SK-N-SH (cell line): ENCODE measurements at regions not wholly inside any gene's neighbourhood (a gene's known extent, or its start where the extent isn't known, plus 50 kb on each side); places are given as distances from the start of the nearest gene placed in this dataset.

ENCODE experiments used
- CTCF ChIA-PET: fragments of 300-600, 350-600 bp; formaldehyde crosslinking; extraction: SDS; loops from one replicate; lab custom pipeline; 2021; lab: Yijun Ruan, JAX
- POLR2A ChIA-PET: fragments of 350-600 bp; sonication (Branson Sonifier 250); formaldehyde crosslinking; extraction: SDS; loops from one replicate; lab custom pipeline; 2020; ENCODE audit warnings: antibody characterized with exemption, inconsistent platforms; lab: Yijun Ruan, JAX
- DNase-seq: peaks from one replicate; pipeline ENCODE4 v3.0.0; 2012
- H2AFZ ChIP-seq: fragments of 200-600 bp; sonication (generic); 2 replicates; pipeline ENCODE4 v1.8.1; 2016; ENCODE audit warnings: antibody characterized with exemption, mild to moderate bottlenecking, low read depth
- H3F3A ChIP-seq: fragments of 200-600 bp; sonication (generic); replicated peaks from 2 replicates; pipeline ENCODE3; 2016; ENCODE audit warnings: antibody characterized with exemption, mild to moderate bottlenecking; ENCODE audit not compliant: insufficient read depth
- H3K27ac ChIP-seq, 2 experiments: fragments of 200-500 bp in 1 of 2; fragments of 200-600 bp in 1 of 2; sonication (Bioruptor generic) in 1 of 2; sonication (generic), shearing (Covaris generic) in 1 of 2; 2 replicates each; pipeline versions ENCODE4 v1.5.1 to v1.6.1; 2014 to 2016; ENCODE audit warnings: low read depth in 2 of 2, inconsistent platforms in 1 of 2, low read length in 1 of 2, mild to moderate bottlenecking in 1 of 2, mixed read lengths in 1 of 2
- H3K27me3 ChIP-seq: fragments of 200-600 bp; sonication (generic), shearing (Covaris generic); 2 replicates; pipeline ENCODE4 v1.6.1; 2016; ENCODE audit warnings: mixed run types; ENCODE audit not compliant: insufficient read depth
- H3K36me3 ChIP-seq, 2 experiments: fragments of 200-500 bp in 1 of 2; fragments of 200-600 bp in 1 of 2; sonication (Bioruptor generic) in 1 of 2; sonication (generic) in 1 of 2; replicated peaks in 1 of 2; 2 replicates each; pipeline versions ENCODE3 to v1.5.1; 2014 to 2016; ENCODE audit warnings: low read length in 1 of 2, mild to moderate bottlenecking in 1 of 2; ENCODE audit not compliant: insufficient read depth in 2 of 2, control insufficient read depth in 1 of 2
- H3K4me1 ChIP-seq, 2 experiments: fragments of 200-500 bp in 1 of 2; fragments of 200-600 bp in 1 of 2; sonication (Bioruptor generic) in 1 of 2; sonication (generic), shearing (Covaris generic) in 1 of 2; 2 replicates each; pipeline versions ENCODE4 v1.5.1 to v1.6.1; 2014 to 2016; ENCODE audit warnings: low read depth in 1 of 2, low read length in 1 of 2, mixed run types in 1 of 2; ENCODE audit not compliant: insufficient read depth in 2 of 2, control insufficient read depth in 1 of 2
- H3K4me2 ChIP-seq: fragments of 200-600 bp; sonication (generic), shearing (Covaris generic); 2 replicates; pipeline ENCODE4 v1.6.1; 2017; ENCODE audit warnings: mixed run types
- H3K4me3 ChIP-seq, 2 experiments: fragments of 200-500 bp in 1 of 2; fragments of 200-600 bp in 1 of 2; sonication (Bioruptor generic) in 1 of 2; sonication (generic), shearing (Covaris generic) in 1 of 2; 2 replicates each; pipeline versions ENCODE4 v1.5.1 to v1.8.1; 2014 to 2016; ENCODE audit warnings: low read depth in 2 of 2, inconsistent platforms in 1 of 2, low read length in 1 of 2, mild to moderate bottlenecking in 1 of 2, mixed read lengths in 1 of 2, moderate library complexity in 1 of 2
- H3K79me2 ChIP-seq: fragments of 200-600 bp; sonication (generic); 2 replicates; pipeline ENCODE4 v1.8.1; 2017; ENCODE audit warnings: mild to moderate bottlenecking; ENCODE audit not compliant: insufficient read depth
- H3K9ac ChIP-seq: fragments of 200-600 bp; sonication (generic); 2 replicates; pipeline ENCODE4 v1.6.1; 2017; ENCODE audit warnings: mixed run types
- H3K9me2 ChIP-seq: fragments of 200-600 bp; sonication (generic); 2 replicates; pipeline ENCODE4 v1.6.1; 2017; ENCODE audit warnings: mixed run types
- H3K9me3 ChIP-seq: fragments of 200-600 bp; sonication (generic); 2 replicates; pipeline ENCODE4 v1.6.1; 2017; ENCODE audit warnings: mixed run types, mild to moderate bottlenecking, moderate library complexity
- H4K20me1 ChIP-seq: fragments of 200-600 bp; sonication (generic); 2 replicates; pipeline ENCODE4 v1.6.1; 2017; ENCODE audit warnings: mild to moderate bottlenecking, mixed run types; ENCODE audit not compliant: insufficient read depth
- CHD2 ChIP-seq: fragments of 150-350 bp; IDR thresholded peaks from 2 replicates; pipeline ENCODE4 v1.6.1; 2018; ENCODE audit warnings: low read length; ENCODE audit not compliant: partially characterized antibody
- CTCF ChIP-seq: fragments of 200-600 bp; sonication (generic); IDR thresholded peaks from 2 replicates; pipeline ENCODE4 v1.6.1; 2017; ENCODE audit warnings: antibody characterized with exemption, mild to moderate bottlenecking, moderate library complexity
- EZH2phosphoT487 ChIP-seq: fragments of 200-600 bp; sonication (generic); IDR thresholded peaks from 2 replicates; pipeline ENCODE4 v1.6.1; 2017; ENCODE audit warnings: low read depth, mixed run types, mild to moderate bottlenecking, antibody characterized with exemption, moderate library complexity, borderline replicate concordance
- FOSL2 ChIP-seq: IDR thresholded peaks from 2 replicates; pipeline ENCODE4 v1.4.0; 2012; ENCODE audit warnings: low read depth, mild to moderate bottlenecking, moderate library complexity, borderline replicate concordance
- FOXJ3 ChIP-seq: sonication (generic); formaldehyde crosslinking; IDR thresholded peaks from 2 replicates; pipeline ENCODE4 v1.5.1; 2020; ENCODE audit warnings: mild to moderate bottlenecking, missing genetic modification reagents
- MAX ChIP-seq: IDR thresholded peaks from 2 replicates; pipeline ENCODE4 v1.4.0; 2012; ENCODE audit warnings: low read depth
- MEF2A ChIP-seq: IDR thresholded peaks from 2 replicates; pipeline ENCODE4 v1.4.0; 2012; ENCODE audit warnings: low read depth, borderline replicate concordance
- NFIC ChIP-seq: IDR thresholded peaks from 2 replicates; pipeline ENCODE4 v1.4.0; 2012; ENCODE audit warnings: borderline replicate concordance
- POLR2AphosphoS5 ChIP-seq: IDR thresholded peaks from 2 replicates; pipeline ENCODE4 v1.6.1; 2012; ENCODE audit warnings: low read depth, low read length
- RAD21 ChIP-seq: IDR thresholded peaks from 2 replicates; pipeline ENCODE4 v1.6.1; 2012; ENCODE audit warnings: mild to moderate bottlenecking, low read length
- RCOR1 ChIP-seq: fragments of 150-350 bp; IDR thresholded peaks from 2 replicates; pipeline ENCODE4 v1.6.1; 2017; ENCODE audit warnings: antibody characterized with exemption, low read length
- REST ChIP-seq: IDR thresholded peaks from 2 replicates; pipeline ENCODE4 v1.6.1; 2012; ENCODE audit warnings: mild to moderate bottlenecking, low read depth, low read length, moderate library complexity
- RFX5 ChIP-seq: IDR thresholded peaks from 2 replicates; pipeline ENCODE4 v1.6.1; 2012; ENCODE audit warnings: mild to moderate bottlenecking, improper control_type of control experiment, low read length
- SIN3A ChIP-seq: IDR thresholded peaks from 2 replicates; pipeline ENCODE4 v1.6.1; 2012; ENCODE audit warnings: low read depth, mild to moderate bottlenecking, low read length, moderate library complexity, borderline replicate concordance
- SMC3 ChIP-seq: IDR thresholded peaks from 2 replicates; pipeline ENCODE4 v1.6.1; 2012; ENCODE audit warnings: low read depth, low read length, improper control_type of control experiment
- TAF1 ChIP-seq: IDR thresholded peaks from 2 replicates; pipeline ENCODE4 v1.6.1; 2012; ENCODE audit warnings: low read depth, mild to moderate bottlenecking, low read length, moderate library complexity, borderline replicate concordance
- TCF12 ChIP-seq: IDR thresholded peaks from 2 replicates; pipeline ENCODE4 v1.4.0; 2012
- TEAD4 ChIP-seq: IDR thresholded peaks from 2 replicates; pipeline ENCODE4 v1.4.0; 2012; ENCODE audit warnings: mild to moderate bottlenecking, borderline replicate concordance; ENCODE audit not compliant: insufficient read depth
- USF2 ChIP-seq: fragments of 150-350 bp; IDR thresholded peaks from 2 replicates; pipeline ENCODE4 v1.6.1; 2017; ENCODE audit warnings: antibody characterized with exemption, low read length, low read depth, borderline replicate concordance
- YY1 ChIP-seq: IDR thresholded peaks from 2 replicates; pipeline ENCODE4 v1.4.0; 2012; ENCODE audit warnings: low read depth, mild to moderate bottlenecking
- WGBS: methylation state at CpG from one replicate; pipeline ENCODE4 v1.1.6; 2017; ENCODE audit warnings: low lambda C conversion rate; 5-methylcytosine and 5-hydroxymethylcytosine counted together

- no peak for TF ChIP-seq RFX5
Observed at GRCh38 chr13:34145061-34145460, 327.1 kb downstream of the RFC3 start (continued).

- H3K9me3 ChIP-seq: no peaks in the 10 kb centered on the region
- H3K27me3 ChIP-seq: no peaks in the 10 kb centered on the region
- no peak overlapping the region for H2AFZ ChIP-seq
- ChIA-PET CTCF (no interaction called here), POLR2A (no interaction called here)
- no peaks in the 10 kb centered on the region for H3K79me2 ChIP-seq
- H4K20me1 ChIP-seq: no peaks in the 10 kb centered on the region
- no peak overlapping the region for H3K4me3 ChIP-seq
- DNase-seq: no peak
- no peak overlapping the region for H3K9ac ChIP-seq
- no peaks in the 10 kb centered on the region for H3K36me3 ChIP-seq
- H3K4me1 ChIP-seq: peaks cover 0 to 24% of the 10 kb centered on the region in 2 experiments; a peak in 2 of 4 replicates
- TF ChIP-seq CTCF (no peak), SIN3A (no peak), POLR2AphosphoS5 (no peak), EZH2phosphoT487 (no peak), MEF2A (no peak), YY1 (no peak), RCOR1 (no peak), TAF1 (no peak), FOSL2 (no peak), FOXJ3 (no peak), TEAD4 (no peak), TCF12 (no peak), RFX5 (no peak), USF2 (no peak), CHD2 (no peak), NFIC (no peak), RAD21 (no peak), SMC3 (no peak), REST (no peak), MAX (no peak)
- H3K27ac ChIP-seq: peak overlapping the region in 1 of 2 experiments; percentile 50; a peak in 1 of 4 replicates
- H3K9me2 ChIP-seq: no peaks in the 10 kb centered on the region
- no peak overlapping the region for H3K4me2 ChIP-seq
- H3F3A ChIP-seq: no peaks in the 10 kb centered on the region
- WGBS: 81% methylated on average over 6 of the region's 6 CpGs
Observed at GRCh38 chr13:34148359-34148758, 330.4 kb downstream of the RFC3 start.
